HepG2 (cell line): ENCODE measurements at regions not wholly inside any gene's neighbourhood (a gene's known extent, or its start where the extent isn't known, plus 50 kb on each side); places are given as distances from the start of the nearest gene placed in this dataset.

ENCODE experiments used
- ATF1 ChIP-seq: IDR thresholded peaks from 2 replicates; pipeline ENCODE4 v1.6.1; 2016; ENCODE audit warnings: mild to moderate bottlenecking, control low read depth
- CHD4 ChIP-seq: fragments of 200-600 bp; sonication (generic); IDR thresholded peaks from 2 replicates; pipeline ENCODE4 v1.7.0; 2017; ENCODE audit warnings: mild to moderate bottlenecking, low read length, borderline replicate concordance
- GABPA ChIP-seq, 2 experiments: IDR thresholded peaks; 2 replicates each; pipeline ENCODE4 v1.6.1; 2011 to 2016; ENCODE audit warnings: low read depth in 2 of 2, low read length in 1 of 2, missing biosample characterization in 1 of 2, missing genetic modification characterization in 1 of 2
- IKZF4 ChIP-seq: sonication (generic); formaldehyde crosslinking; IDR thresholded peaks from 2 replicates; pipeline ENCODE4 v1.5.1; 2020; ENCODE audit warnings: borderline replicate concordance, mild to moderate bottlenecking, low read depth, missing genetic modification reagents; ENCODE audit errors: not compliant biosample characterization
- NR2C2 ChIP-seq: sonication (generic); formaldehyde crosslinking; IDR thresholded peaks from 2 replicates; pipeline ENCODE4 v1.4.0; 2020; ENCODE audit warnings: missing genetic modification reagents, mild to moderate bottlenecking, moderate library complexity, borderline replicate concordance
- PBX2 ChIP-seq: IDR thresholded peaks from 2 replicates; pipeline ENCODE4 v1.6.1; 2016; ENCODE audit warnings: control low read depth
- RBFOX2 ChIP-seq: fragments of 200-400 bp; formaldehyde crosslinking; IDR thresholded peaks from 2 replicates; pipeline ENCODE4 v1.6.1; 2017; ENCODE audit warnings: low read depth, mild to moderate bottlenecking, low read length
- RELA ChIP-seq: sonication (generic); formaldehyde crosslinking; IDR thresholded peaks from 2 replicates; pipeline ENCODE4 v1.4.0; 2020; ENCODE audit warnings: missing genetic modification reagents
- TEAD3 ChIP-seq: optimal IDR thresholded peaks from 2 replicates; pipeline ENCODE3; 2016; ENCODE audit warnings: borderline replicate concordance
- ZBTB40 ChIP-seq, 2 experiments: fragments of 450-650 bp in 1 of 2; sonication (generic) in 1 of 2; formaldehyde crosslinking in 1 of 2; IDR thresholded peaks; 2 replicates each; pipeline versions ENCODE4 v1.6.1 to v1.8.0; 2016 to 2022; ENCODE audit warnings: antibody characterized with exemption in 1 of 2, mild to moderate bottlenecking in 1 of 2, missing genetic modification reagents in 1 of 2
- ZNF501 ChIP-seq: sonication (generic); formaldehyde crosslinking; IDR thresholded peaks from 2 replicates; pipeline ENCODE4 v1.5.1; 2020; ENCODE audit warnings: mild to moderate bottlenecking, moderate library complexity, missing genetic modification reagents
- ZNF703 ChIP-seq: sonication (generic); formaldehyde crosslinking; IDR thresholded peaks from 2 replicates; pipeline ENCODE4 v1.5.1; 2020; ENCODE audit warnings: missing genetic modification reagents, mild to moderate bottlenecking, moderate library complexity, borderline replicate concordance
- TF ChIP-seq, protein P1 (sequence below): sonication (generic); formaldehyde crosslinking; conservative IDR thresholded peaks from 2 replicates; pipeline ENCODE4 v1.4.0; 2020; ENCODE audit warnings: mild to moderate bottlenecking, missing genetic modification reagents, moderate library complexity
- TF ChIP-seq, protein P2 (sequence below): sonication (generic); IDR thresholded peaks from 2 replicates; pipeline ENCODE4 v1.6.1; 2016; ENCODE audit warnings: low read depth, borderline replicate concordance

DNA sequence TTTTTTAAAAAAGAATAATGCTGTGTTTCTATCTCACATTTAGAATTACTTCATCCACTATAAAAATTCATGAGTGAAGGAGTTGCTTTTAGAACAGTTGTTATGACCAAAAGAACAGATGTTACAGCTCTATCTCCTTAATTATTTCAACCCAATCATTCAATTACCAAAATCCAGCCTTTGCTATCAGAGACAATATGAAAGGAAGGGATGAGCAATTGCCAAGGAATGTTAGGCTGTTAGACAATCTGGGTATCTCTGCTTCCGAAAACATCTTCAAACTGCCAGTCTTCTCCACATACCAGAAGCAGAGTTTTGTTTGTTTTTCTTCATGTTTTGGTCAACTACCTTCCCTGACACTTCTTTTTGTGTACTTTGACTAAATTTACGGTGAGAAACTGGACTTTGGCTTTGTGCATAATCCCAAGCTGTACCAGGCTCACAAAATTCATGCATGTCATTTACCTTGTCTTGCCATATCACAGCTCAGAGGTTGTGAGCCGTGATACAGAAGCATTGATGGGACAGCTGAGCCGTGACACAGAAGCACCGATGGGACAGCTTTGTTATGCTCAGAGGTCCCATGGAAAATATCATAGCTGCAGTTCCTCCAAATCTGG, 405.5 kb downstream of the KIF4B start (continued):
- TF ChIP-seq IKZF4 (CRISPR knock-in tag) (no peak), TEAD3 (no peak), RELA (CRISPR knock-in tag) (no peak), CHD4 (no peak), RBFOX2 (no peak), ZNF703 (CRISPR knock-in tag) (no peak), GABPA (IDR thresholded peaks at IDR 0.05; ENCODE audit: low read depth, low read length) (no peak), GABPA (CRISPR knock-in tag; IDR thresholded peaks at IDR 0.05; ENCODE audit: low read depth) (no peak), ZNF501 (no peak), ATF1 (CRISPR knock-in tag) (no peak), PBX2 (peak; percentile 44; the same call in 1 of the 2 replicates), ZBTB40 (IDR thresholded peaks at IDR 0.05) (no peak), ZBTB40 (CRISPR knock-in tag; IDR thresholded peaks at IDR 0.05) (no peak), NR2C2 (no peak)
- TF ChIP-seq, protein P1, sequence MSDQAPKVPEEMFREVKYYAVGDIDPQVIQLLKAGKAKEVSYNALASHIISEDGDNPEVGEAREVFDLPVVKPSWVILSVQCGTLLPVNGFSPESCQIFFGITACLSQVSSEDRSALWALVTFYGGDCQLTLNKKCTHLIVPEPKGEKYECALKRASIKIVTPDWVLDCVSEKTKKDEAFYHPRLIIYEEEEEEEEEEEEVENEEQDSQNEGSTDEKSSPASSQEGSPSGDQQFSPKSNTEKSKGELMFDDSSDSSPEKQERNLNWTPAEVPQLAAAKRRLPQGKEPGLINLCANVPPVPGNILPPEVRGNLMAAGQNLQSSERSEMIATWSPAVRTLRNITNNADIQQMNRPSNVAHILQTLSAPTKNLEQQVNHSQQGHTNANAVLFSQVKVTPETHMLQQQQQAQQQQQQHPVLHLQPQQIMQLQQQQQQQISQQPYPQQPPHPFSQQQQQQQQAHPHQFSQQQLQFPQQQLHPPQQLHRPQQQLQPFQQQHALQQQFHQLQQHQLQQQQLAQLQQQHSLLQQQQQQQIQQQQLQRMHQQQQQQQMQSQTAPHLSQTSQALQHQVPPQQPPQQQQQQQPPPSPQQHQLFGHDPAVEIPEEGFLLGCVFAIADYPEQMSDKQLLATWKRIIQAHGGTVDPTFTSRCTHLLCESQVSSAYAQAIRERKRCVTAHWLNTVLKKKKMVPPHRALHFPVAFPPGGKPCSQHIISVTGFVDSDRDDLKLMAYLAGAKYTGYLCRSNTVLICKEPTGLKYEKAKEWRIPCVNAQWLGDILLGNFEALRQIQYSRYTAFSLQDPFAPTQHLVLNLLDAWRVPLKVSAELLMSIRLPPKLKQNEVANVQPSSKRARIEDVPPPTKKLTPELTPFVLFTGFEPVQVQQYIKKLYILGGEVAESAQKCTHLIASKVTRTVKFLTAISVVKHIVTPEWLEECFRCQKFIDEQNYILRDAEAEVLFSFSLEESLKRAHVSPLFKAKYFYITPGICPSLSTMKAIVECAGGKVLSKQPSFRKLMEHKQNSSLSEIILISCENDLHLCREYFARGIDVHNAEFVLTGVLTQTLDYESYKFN (CRISPR knock-in tag), result peak; percentile 43
- TF ChIP-seq, protein P2, sequence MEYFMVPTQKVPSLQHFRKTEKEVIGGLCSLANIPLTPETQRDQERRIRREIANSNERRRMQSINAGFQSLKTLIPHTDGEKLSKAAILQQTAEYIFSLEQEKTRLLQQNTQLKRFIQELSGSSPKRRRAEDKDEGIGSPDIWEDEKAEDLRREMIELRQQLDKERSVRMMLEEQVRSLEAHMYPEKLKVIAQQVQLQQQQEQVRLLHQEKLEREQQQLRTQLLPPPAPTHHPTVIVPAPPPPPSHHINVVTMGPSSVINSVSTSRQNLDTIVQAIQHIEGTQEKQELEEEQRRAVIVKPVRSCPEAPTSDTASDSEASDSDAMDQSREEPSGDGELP, result no peak; the same call in 1 of the 2 replicates
